Gastrocnemius medialis (tissue), 4 donors: ENCODE measurements at regions not wholly inside any gene's neighbourhood (a gene's known extent, or its start where the extent isn't known, plus 50 kb on each side); places are given as distances from the start of the nearest gene placed in this dataset.

ENCODE experiments used
- ATAC-seq, 2 donors: fragments of 150-250 bp; one replicate each; pipeline ENCODE4 v1.9.1; 2016
- DNase-seq, 2 donors: peaks; one replicate each; pipeline ENCODE4 v3.0.0-alpha.2; 2019
- H3K27ac ChIP-seq, 4 donors: fragments of 200-600 bp; sonication (generic); 1 replicate in 1 of 4; 2 replicates in 3 of 4; pipeline ENCODE4 v1.5.1; 2016 to 2018; ENCODE audit warnings: mild to moderate bottlenecking in 2 of 4, moderate library complexity in 1 of 4
- H3K27me3 ChIP-seq, 3 donors: fragments of 200-600 bp; sonication (generic) in 2 of 3; 1 replicate in 1 of 3; 2 replicates in 2 of 3; pipeline versions ENCODE4 v1.5.1 to v1.6.0; 2016 to 2019; ENCODE audit warnings: mild to moderate bottlenecking in 1 of 3, moderate library complexity in 1 of 3
- H3K36me3 ChIP-seq, 2 donors: fragments of 200-600 bp; sonication (generic) in 1 of 2; one replicate each; pipeline ENCODE4 v1.5.1; 2017 to 2018
- H3K4me1 ChIP-seq, 2 donors: fragments of 200-600 bp; sonication (generic) in 1 of 2; one replicate each; pipeline ENCODE4 v1.5.1; 2016 to 2017; ENCODE audit warnings: mild to moderate bottlenecking in 2 of 2
- H3K4me3 ChIP-seq, 4 donors: fragments of 200-600 bp; sonication (generic) in 3 of 4; 1 replicate in 1 of 4; 2 replicates in 3 of 4; pipeline ENCODE4 v1.5.1; 2016 to 2019; ENCODE audit warnings: mild to moderate bottlenecking in 2 of 4
- H3K9me3 ChIP-seq, 3 donors: fragments of 200-600 bp; sonication (generic) in 2 of 3; 1 replicate in 1 of 3; 2 replicates in 2 of 3; pipeline ENCODE4 v1.5.1; 2016 to 2019
- POLR2A ChIP-seq, 2 donors: fragments of 450-650 bp; IDR thresholded peaks; one replicate each; pipeline ENCODE4 v1.6.1; 2017; ENCODE audit warnings: antibody characterized with exemption in 2 of 2, mild to moderate bottlenecking in 2 of 2, moderate library complexity in 2 of 2
- in situ Hi-C, 4 donors: fragments of 200-750 bp; cut with MboI; loops; one replicate each; pipeline versions ENCODE4 v1.15.0 to v1.8.0; 2017; ENCODE audit warnings: low sequenced_read_pairs in 4 of 4
- intact Hi-C: fragments of 100-400 bp; cut with DNase I; formaldehyde crosslinking; loops from one replicate; pipeline ENCODE4 v1.15.1; 2023; ENCODE audit warnings: low total_unique reads
- TF ChIP-seq, protein P1 (sequence below), 5 experiments: fragments of 450-650 bp in 3 of 5; fragments of 200-600 bp in 2 of 5; sonication (generic) in 2 of 5; IDR thresholded peaks in 4 of 5; conservative IDR thresholded peaks in 1 of 5; 1 replicate in 4 of 5; 2 replicates in 1 of 5; pipeline ENCODE4 v1.5.1; 2016 to 2019; ENCODE audit warnings: antibody characterized with exemption in 5 of 5, mild to moderate bottlenecking in 3 of 5, moderate library complexity in 3 of 5

DNA sequence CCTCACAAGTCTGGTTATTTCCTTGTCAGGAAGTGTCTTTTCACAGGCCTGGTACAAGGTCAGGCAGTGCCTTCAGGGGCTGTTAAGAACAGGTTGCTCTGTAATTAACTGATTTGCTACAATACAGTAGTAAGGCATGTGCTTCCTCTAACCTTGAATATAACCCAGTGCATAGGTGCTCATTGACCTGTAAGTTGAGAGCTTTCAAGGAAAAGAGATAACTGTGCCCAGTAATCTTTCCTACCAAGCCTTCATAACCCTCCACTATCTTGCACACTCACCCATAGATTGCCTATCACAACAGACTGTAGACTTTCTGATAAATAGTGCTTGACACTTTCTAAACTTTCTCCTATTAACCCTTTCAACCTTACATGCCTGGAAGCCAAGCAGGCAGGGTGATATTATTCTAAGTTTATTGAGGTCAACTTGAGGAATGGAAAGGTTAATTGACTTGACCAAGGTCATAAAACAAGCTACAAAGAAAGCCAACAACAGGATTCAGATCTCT, 148.1 kb downstream of the PPARGC1A start:
- ATAC-seq (no peak), DNase-seq (no peak)
- intact Hi-C loops (no loop called here), in situ Hi-C loops (no loop called here)
- TF ChIP-seq POLR2A (IDR thresholded peaks at IDR 0.05), result no peak
- TF ChIP-seq, protein P1, sequence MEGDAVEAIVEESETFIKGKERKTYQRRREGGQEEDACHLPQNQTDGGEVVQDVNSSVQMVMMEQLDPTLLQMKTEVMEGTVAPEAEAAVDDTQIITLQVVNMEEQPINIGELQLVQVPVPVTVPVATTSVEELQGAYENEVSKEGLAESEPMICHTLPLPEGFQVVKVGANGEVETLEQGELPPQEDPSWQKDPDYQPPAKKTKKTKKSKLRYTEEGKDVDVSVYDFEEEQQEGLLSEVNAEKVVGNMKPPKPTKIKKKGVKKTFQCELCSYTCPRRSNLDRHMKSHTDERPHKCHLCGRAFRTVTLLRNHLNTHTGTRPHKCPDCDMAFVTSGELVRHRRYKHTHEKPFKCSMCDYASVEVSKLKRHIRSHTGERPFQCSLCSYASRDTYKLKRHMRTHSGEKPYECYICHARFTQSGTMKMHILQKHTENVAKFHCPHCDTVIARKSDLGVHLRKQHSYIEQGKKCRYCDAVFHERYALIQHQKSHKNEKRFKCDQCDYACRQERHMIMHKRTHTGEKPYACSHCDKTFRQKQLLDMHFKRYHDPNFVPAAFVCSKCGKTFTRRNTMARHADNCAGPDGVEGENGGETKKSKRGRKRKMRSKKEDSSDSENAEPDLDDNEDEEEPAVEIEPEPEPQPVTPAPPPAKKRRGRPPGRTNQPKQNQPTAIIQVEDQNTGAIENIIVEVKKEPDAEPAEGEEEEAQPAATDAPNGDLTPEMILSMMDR (IDR thresholded peaks at IDR 0.05 in 4 of 5, conservative IDR thresholded peaks at IDR 0.05 in 1 of 5), result no peak
- H3K36me3 ChIP-seq, result no peaks in the 10 kb centered on the region
- no peak overlapping the region for H3K27ac ChIP-seq
- no peaks in the 10 kb centered on the region for H3K4me1 ChIP-seq
- no peaks in the 10 kb centered on the region for H3K9me3 ChIP-seq
- no peak overlapping the region for H3K4me3 ChIP-seq
- H3K27me3 ChIP-seq, result no peaks in the 10 kb centered on the region

DNA sequence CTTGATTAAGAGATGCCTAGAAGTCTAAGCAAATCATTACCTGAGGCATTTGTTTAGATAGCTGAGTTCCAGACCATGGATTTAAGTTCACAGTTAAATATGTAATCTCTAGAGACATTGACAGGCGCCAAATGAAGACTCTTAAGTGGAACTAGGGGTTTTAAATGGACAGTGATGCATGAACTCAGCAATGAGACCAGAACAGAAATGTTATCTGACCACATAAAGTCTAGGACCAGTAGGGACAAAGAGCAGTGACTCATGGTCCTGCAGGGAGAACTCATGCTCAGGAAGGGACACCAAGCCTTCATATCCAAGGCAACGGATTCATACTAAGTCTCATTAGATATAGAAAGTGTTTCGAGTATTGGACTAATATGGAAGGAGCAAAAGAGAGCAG, 152.3 kb downstream of the PPARGC1A start:
- no peak for TF ChIP-seq POLR2A (IDR thresholded peaks at IDR 0.05)
- TF ChIP-seq, protein P1 (IDR thresholded peaks at IDR 0.05 in 4 of 5, conservative IDR thresholded peaks at IDR 0.05 in 1 of 5), result no peak
- no peaks in the 10 kb centered on the region for H3K27me3 ChIP-seq
- DNase-seq (no peak), ATAC-seq (no peak)
- H3K4me1 ChIP-seq, result no peaks in the 10 kb centered on the region
- H3K9me3 ChIP-seq, result no peaks in the 10 kb centered on the region
- H3K36me3 ChIP-seq, result no peaks in the 10 kb centered on the region
- H3K27ac ChIP-seq, result no peak overlapping the region
- in situ Hi-C loops, result no loop called here
- H3K4me3 ChIP-seq, result no peak overlapping the region
- intact Hi-C loops, result no loop called here

DNA sequence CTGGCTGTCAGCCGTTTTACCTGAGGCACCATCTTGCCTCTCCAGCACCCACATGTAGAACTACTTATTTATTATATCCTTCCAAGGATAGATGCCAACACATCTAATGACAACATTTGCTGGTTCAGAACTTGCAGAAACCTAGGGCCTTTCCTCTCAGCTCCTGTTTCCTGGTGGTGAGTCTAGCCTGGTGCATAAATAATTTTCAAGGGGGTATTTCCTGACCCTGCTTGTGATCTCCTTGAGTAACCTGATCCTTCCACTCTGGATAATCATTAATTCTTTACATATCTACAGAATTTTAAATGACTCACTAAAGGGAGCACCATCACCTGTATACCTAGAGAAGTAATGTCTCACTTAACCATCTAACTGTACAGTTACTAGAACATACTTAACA, 153.4 kb downstream of the PPARGC1A start:
- DNase-seq (no peak), ATAC-seq (no peak)
- Histone ChIP-seq H3K27me3 (no peaks in the 10 kb centered on the region), H3K27ac (no peak overlapping the region), H3K4me3 (no peak overlapping the region), H3K36me3 (no peaks in the 10 kb centered on the region), H3K4me1 (no peaks in the 10 kb centered on the region), H3K9me3 (no peaks in the 10 kb centered on the region)
- intact Hi-C loops, result no loop called here
- TF ChIP-seq, protein P1 (IDR thresholded peaks at IDR 0.05 in 4 of 5, conservative IDR thresholded peaks at IDR 0.05 in 1 of 5), result no peak
- TF ChIP-seq POLR2A (IDR thresholded peaks at IDR 0.05), result no peak
- in situ Hi-C loops, result no loop called here

DNA sequence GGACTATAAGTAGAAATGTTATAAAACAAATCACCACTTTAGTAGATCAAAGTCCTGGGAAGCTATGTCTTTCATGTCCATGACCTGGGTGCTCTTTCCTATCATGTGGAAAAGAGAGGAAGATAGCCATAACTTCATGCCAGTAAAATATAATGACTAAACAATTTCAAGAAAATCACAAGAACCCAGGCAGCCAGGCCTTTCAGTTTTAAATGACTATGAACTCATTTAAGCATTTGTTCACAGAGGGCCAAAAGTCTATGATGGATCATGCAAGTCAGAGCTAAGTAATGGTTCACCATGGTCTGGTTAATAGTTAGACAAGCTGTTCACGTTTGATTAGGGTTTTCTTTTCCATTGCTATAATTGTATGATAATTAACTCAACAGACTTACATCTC, 155.8 kb downstream of the PPARGC1A start:
- ATAC-seq, result no peak
- H3K36me3 ChIP-seq, result no peaks in the 10 kb centered on the region
- intact Hi-C loops (no loop called here), in situ Hi-C loops (no loop called here)
- no peak overlapping the region for H3K27ac ChIP-seq
- H3K9me3 ChIP-seq, result no peaks in the 10 kb centered on the region
- no peak for DNase-seq
- no peaks in the 10 kb centered on the region for H3K4me1 ChIP-seq
- TF ChIP-seq, protein P1 (IDR thresholded peaks at IDR 0.05 in 4 of 5, conservative IDR thresholded peaks at IDR 0.05 in 1 of 5), result no peak
- TF ChIP-seq POLR2A (IDR thresholded peaks at IDR 0.05), result no peak
- H3K4me3 ChIP-seq, result no peak overlapping the region
- H3K27me3 ChIP-seq, result no peaks in the 10 kb centered on the region

DNA sequence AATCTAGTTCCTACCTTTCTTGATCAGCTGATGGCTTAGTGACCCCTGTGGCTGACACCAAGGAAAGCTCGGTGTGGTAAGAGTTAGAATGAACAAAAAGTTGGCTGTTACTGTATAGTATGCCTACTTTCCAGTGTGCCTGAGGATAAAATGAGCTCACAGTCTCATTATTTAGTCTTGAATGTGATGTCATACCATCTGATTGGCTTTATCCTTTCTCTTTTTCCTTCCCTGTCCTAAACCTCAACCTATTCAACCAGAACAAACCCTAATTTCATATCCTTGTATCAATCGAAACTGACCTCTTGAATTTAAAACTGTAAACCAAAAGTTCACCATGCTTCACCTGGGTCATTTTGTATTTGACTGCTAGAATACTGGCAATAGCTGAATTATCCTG, 156.4 kb downstream of the PPARGC1A start:
- no peaks in the 10 kb centered on the region for H3K27me3 ChIP-seq
- in situ Hi-C loops (no loop called here), intact Hi-C loops (no loop called here)
- ATAC-seq (no peak), DNase-seq (no peak)
- H3K9me3 ChIP-seq, result no peaks in the 10 kb centered on the region
- H3K4me1 ChIP-seq, result no peaks in the 10 kb centered on the region
- no peaks in the 10 kb centered on the region for H3K36me3 ChIP-seq
- no peak for TF ChIP-seq POLR2A (IDR thresholded peaks at IDR 0.05)
- TF ChIP-seq, protein P1 (IDR thresholded peaks at IDR 0.05 in 4 of 5, conservative IDR thresholded peaks at IDR 0.05 in 1 of 5), result no peak
- H3K4me3 ChIP-seq, result no peak overlapping the region
- H3K27ac ChIP-seq, result no peak overlapping the region
